Transverse colon (tissue), 4 donors: ENCODE measurements at regions not wholly inside any gene's neighbourhood (a gene's known extent, or its start where the extent isn't known, plus 50 kb on each side); places are given as distances from the start of the nearest gene placed in this dataset.

Experiments
- DNase-seq: peaks from one replicate; pipeline ENCODE4 v3.0.0-alpha.2; 2019
- H3K27ac ChIP-seq, 4 donors: fragments of 200-600 bp; sonication (generic); 2 replicates each; pipeline ENCODE4 v1.5.1; 2016 to 2018; ENCODE audit warnings: inconsistent platforms in 4 of 4
- H3K27me3 ChIP-seq: fragments of 200-600 bp; sonication (generic); 2 replicates; pipeline ENCODE4 v1.5.1; 2017; ENCODE audit warnings: inconsistent platforms
- H3K36me3 ChIP-seq, 4 donors: fragments of 200-600 bp; sonication (generic); 2 replicates each; pipeline ENCODE4 v1.5.1; 2017 to 2019; ENCODE audit warnings: inconsistent platforms in 4 of 4
- H3K4me1 ChIP-seq, 4 donors: fragments of 200-600 bp; sonication (generic); 2 replicates each; pipeline ENCODE4 v1.5.1; 2017 to 2020; ENCODE audit warnings: inconsistent platforms in 4 of 4
- H3K4me3 ChIP-seq, 4 donors: fragments of 200-600 bp; sonication (generic); 1 replicate in 1 of 4; 2 replicates in 3 of 4; pipeline versions ENCODE4 v1.5.1 to v1.6.1; 2017 to 2019; ENCODE audit warnings: inconsistent platforms in 4 of 4
- H3K9me3 ChIP-seq, 2 donors: fragments of 200-600 bp; sonication (generic); 2 replicates each; pipeline ENCODE4 v1.5.1; 2017 to 2019; ENCODE audit warnings: inconsistent platforms in 2 of 2
- CTCF ChIP-seq, 5 experiments: fragments of 200-600 bp in 3 of 5; fragments of 450-650 bp in 2 of 5; sonication (generic) in 3 of 5; IDR thresholded peaks; 1 replicate in 2 of 5; 2 replicates in 3 of 5; pipeline ENCODE4 v1.5.1; 2016 to 2017; ENCODE audit warnings: antibody characterized with exemption in 5 of 5, inconsistent platforms in 3 of 5, mild to moderate bottlenecking in 2 of 5, moderate library complexity in 1 of 5
- EP300 ChIP-seq: sonication (generic); formaldehyde crosslinking; IDR thresholded peaks from one replicate; pipeline ENCODE4 v1.6.1; 2017; ENCODE audit warnings: antibody characterized with exemption, low read depth
- POLR2A ChIP-seq: fragments of 450-650 bp; IDR thresholded peaks from one replicate; pipeline ENCODE4 v1.6.1; 2016; ENCODE audit warnings: antibody characterized with exemption, mild to moderate bottlenecking, moderate library complexity
- POLR2AphosphoS5 ChIP-seq, 3 donors: sonication (generic); formaldehyde crosslinking; IDR thresholded peaks; one replicate each; pipeline ENCODE4 v1.6.1; 2016; ENCODE audit warnings: antibody characterized with exemption in 3 of 3
- WGBS, 2 donors: methylation state at CpG; one replicate each; pipeline ENCODE4 v1.1.5; 2018; ENCODE audit warnings: low coverage in 1 of 2; 5-methylcytosine and 5-hydroxymethylcytosine counted together
- in situ Hi-C, 4 donors: fragments of 200-750 bp; cut with MboI; loops; one replicate each; pipeline versions ENCODE4 v1.15.0 to v1.15.1; 2017; ENCODE audit warnings: low sequenced_read_pairs in 3 of 4, low pct_ligation_motif_present in 1 of 4, low pct_unique_long_range_greater_than_20kb in 1 of 4
- intact Hi-C: fragments of 100-400 bp; cut with DNase I; formaldehyde crosslinking; loops from one replicate; pipeline ENCODE4 v1.15.1; 2023; ENCODE audit warnings: low total_unique reads

GRCh38 chr4:56149591-56149990 lies 200.8 kb downstream of the CEP135 start:
- in situ Hi-C loops, result no loop called here

DNA sequence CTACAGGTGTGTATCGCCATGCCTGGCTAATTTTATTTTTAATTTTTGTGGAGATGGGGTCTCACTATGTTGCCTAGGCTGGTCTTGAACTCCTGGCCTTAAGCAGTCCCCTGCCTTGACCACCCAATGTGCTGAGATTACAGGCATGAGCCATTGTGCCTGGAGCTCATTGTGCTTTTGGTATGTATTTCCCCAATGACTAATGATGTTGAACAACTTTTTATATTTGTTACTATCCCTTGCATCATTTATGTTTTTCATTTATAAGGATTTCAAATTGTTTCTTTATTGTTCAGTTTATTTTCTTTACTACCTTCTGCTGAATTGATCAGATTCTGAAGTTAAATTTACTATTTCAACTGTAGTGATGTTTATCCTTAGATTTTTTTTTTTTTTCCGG lies 199.7 kb downstream of the CEP135 start:
- no peaks in the 10 kb centered on the region for H3K27me3 ChIP-seq
- WGBS, 2 donors, result 94 to 97% methylated on average over 2 of the region's 2 CpGs
- TF ChIP-seq CTCF (IDR thresholded peaks at IDR 0.05), result no peak
- no peak for TF ChIP-seq POLR2AphosphoS5 (IDR thresholded peaks at IDR 0.05)
- no peak for TF ChIP-seq EP300
- TF ChIP-seq POLR2A, result no peak
- in situ Hi-C loops (no loop called here), intact Hi-C loops (no loop called here)
- no peak overlapping the region for H3K4me3 ChIP-seq
- H3K27ac ChIP-seq, result no peak overlapping the region
- no peak for DNase-seq
- H3K4me1 ChIP-seq, result no peaks in the 10 kb centered on the region
- no peaks in the 10 kb centered on the region for H3K9me3 ChIP-seq
- no peaks in the 10 kb centered on the region for H3K36me3 ChIP-seq

More at GRCh38 chr4:56149591-56149990, 200.8 kb downstream of the CEP135 start:
- no peaks in the 10 kb centered on the region for H3K4me1 ChIP-seq
- no peaks in the 10 kb centered on the region for H3K27me3 ChIP-seq
- TF ChIP-seq CTCF (IDR thresholded peaks at IDR 0.05) (no peak), POLR2A (no peak), POLR2AphosphoS5 (IDR thresholded peaks at IDR 0.05) (no peak), EP300 (no peak)
- H3K9me3 ChIP-seq, result no peaks in the 10 kb centered on the region
- H3K4me3 ChIP-seq, result no peak overlapping the region
- H3K27ac ChIP-seq, result no peak overlapping the region
- DNase-seq, result no peak
- WGBS, 2 donors, result 56 to 66% methylated on average over 2 of the region's 2 CpGs
- intact Hi-C loops, result no loop called here
- no peaks in the 10 kb centered on the region for H3K36me3 ChIP-seq

GRCh38 chr4:56147371-56147770 lies 198.6 kb downstream of the CEP135 start:
- intact Hi-C loops, result no loop called here
- no peak overlapping the region for H3K27ac ChIP-seq
- TF ChIP-seq POLR2A, result no peak
- no peak for TF ChIP-seq CTCF (IDR thresholded peaks at IDR 0.05)
- no peak for TF ChIP-seq EP300
- no peak for TF ChIP-seq POLR2AphosphoS5 (IDR thresholded peaks at IDR 0.05)
- in situ Hi-C loops, result no loop called here
- no peak for DNase-seq
- no peaks in the 10 kb centered on the region for H3K27me3 ChIP-seq
- H3K9me3 ChIP-seq, result no peaks in the 10 kb centered on the region
- H3K36me3 ChIP-seq, result no peaks in the 10 kb centered on the region
- H3K4me3 ChIP-seq, result no peak overlapping the region
- no peaks in the 10 kb centered on the region for H3K4me1 ChIP-seq

DNA sequence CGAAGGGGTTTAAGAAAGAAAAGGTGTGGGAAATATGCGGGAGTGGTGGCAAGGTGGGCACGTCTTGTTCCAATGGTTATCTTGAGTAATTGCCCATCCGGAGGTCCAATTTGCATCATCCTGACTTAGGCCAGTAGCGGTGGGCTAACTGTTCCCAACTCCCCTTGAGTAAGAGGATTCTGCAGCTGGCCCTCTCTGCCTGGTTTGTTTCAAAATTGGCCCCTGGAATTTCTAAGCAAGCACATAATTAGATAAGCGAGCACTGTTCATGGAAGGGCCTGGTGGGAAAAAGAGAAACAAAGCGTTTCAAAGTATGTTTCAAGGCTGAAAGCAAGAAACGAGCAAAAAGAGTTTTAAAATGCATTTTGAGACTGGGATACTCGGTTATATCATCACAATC lies 198.2 kb downstream of the CEP135 start:
- in situ Hi-C loops, result no loop called here

More for the DNA sequence above, 198.2 kb downstream of the CEP135 start:
- Histone ChIP-seq H3K27me3 (no peaks in the 10 kb centered on the region), H3K4me1 (no peaks in the 10 kb centered on the region), H3K27ac (no peak overlapping the region), H3K36me3 (no peaks in the 10 kb centered on the region), H3K9me3 (no peaks in the 10 kb centered on the region), H3K4me3 (no peak overlapping the region)
- TF ChIP-seq CTCF (IDR thresholded peaks at IDR 0.05) (no peak), POLR2AphosphoS5 (IDR thresholded peaks at IDR 0.05) (no peak), POLR2A (no peak), EP300 (no peak)
- intact Hi-C loops, result no loop called here
- WGBS, 2 donors, result 87 to 91% methylated on average over 9 of the region's 9 CpGs
- DNase-seq, result no peak
